GM21390 (cell line): ENCODE measurements at regions not wholly inside any gene's neighbourhood (a gene's known extent, or its start where the extent isn't known, plus 50 kb on each side); places are given as distances from the start of the nearest gene placed in this dataset.

Experiments used
- ATAC-seq: cut with Tn5 transposase; IDR thresholded peaks from one replicate; pipeline ENCODE4 v1.9.1; 2021; ENCODE audit not compliant: unreplicated experiment

- no peak for ATAC-seq
Observed at GRCh38 chr22:27213294-27213693, 555.9 kb downstream of the MIAT start.

DNA sequence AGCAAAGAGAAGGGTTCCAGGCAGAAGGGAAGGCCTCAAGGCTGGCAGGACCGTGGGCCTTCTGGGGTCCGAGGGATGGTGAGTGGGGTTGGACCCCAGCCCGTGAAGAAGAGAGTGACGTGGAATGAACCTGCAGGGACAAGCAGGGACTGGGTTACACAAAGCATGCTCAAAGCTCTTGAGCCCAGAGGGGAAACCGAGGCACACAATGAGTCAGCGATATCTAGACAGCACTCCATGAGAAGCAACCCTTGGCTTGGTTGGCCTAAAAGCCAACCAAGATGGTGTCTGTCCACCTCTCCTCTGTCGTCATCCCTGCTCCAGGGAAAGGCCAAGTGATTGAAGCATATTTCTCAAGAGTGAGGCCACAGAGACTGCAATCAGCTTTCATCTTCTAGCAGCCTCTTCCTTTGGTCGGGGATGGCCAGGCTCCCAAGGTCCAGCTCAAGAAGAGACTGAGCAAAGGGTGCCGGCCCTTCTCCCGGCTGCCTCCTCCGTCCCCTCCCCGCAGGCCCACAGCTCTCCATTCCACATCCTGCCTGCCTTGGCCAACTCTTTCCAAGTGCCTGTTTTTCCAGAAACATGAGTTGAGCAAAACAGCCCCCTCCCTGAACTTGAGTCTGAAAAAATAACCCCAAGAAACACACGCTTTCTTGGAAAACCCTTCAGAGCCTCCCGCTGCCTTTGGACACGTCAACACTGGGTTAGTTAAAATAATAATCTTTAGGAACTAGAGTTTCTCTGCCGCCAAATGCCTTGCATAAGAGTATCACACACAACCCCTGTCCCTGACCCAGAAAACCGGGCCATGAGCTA is 556.6 kb downstream of the MIAT start:
- no peak for ATAC-seq

DNA sequence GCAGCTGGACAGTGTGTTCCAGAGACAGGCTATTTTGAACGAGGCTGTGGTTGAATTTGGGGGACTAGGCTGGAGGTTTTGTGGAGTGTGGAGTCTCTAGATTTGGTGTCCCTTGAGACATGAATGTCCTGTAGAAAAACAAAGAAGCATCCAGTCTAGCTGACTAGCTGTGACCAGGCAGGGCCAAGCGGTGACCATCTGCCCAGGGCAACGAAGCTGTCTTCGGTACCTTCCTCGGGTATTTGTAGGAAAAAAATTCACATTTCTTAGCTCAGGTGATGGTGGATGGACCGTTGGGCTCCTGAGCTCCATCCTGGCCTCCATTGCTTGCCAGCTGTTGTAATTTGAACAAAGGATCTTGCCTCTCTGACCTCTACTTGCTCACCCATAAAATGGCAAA is 557.3 kb downstream of the MIAT start:
- ATAC-seq: no peak

- ATAC-seq: no peak
Observed at GRCh38 chr22:27215871-27216270, 558.5 kb downstream of the MIAT start.

DNA sequence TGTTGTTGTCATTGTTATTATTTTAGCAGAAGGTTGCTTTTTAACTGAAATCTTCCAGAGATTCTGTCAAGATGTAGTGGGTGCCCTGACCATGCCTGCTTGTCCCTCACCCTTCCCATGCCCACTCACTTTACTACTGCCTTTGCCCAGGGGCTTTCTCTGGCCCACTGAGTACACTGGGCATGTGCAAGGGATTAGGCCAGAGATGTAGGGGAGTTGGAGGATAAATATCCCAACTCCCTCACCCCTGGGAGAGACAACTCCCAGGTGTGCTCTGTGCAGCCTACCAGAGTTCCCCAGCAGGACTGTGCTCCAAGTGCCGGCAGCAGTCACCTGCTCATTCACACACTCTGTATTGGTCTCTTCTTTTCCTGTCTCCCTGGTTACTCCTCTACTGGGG is 559.1 kb downstream of the MIAT start:
- no peak for ATAC-seq

DNA sequence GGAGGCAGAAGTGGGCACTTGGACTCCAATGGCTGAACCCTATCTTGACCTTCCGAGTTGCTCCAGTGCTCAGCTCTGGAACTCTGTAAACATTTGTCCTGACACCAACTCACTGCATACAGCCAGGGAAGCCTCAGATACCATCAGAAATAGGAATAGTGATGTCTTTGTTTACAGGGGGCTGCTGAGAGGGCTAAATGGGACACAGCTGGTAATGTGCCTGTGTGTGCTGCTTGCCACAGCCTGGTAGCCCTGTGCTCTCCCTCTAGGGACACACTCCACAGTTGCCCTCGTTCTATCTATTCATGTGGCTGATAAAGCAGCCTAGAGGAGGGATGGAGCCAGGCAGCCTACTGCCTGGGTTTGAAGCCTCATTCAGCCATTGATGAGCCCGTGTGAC is 559.8 kb downstream of the MIAT start:
- no peak for ATAC-seq

GRCh38 chr22:27218012-27218920 is 560.9 kb downstream of the MIAT start:
- ATAC-seq: no peak

- ATAC-seq: no peak
Observed at GRCh38 chr22:27219036-27219435, 561.6 kb downstream of the MIAT start.

GRCh38 chr22:27220339-27220738 is 563.0 kb downstream of the MIAT start:
- ATAC-seq: no peak

GRCh38 chr22:27222178-27222577 is 564.8 kb downstream of the MIAT start:
- ATAC-seq: no peak

- no peak for ATAC-seq
Observed at GRCh38 chr22:27223317-27224177, 566.2 kb downstream of the MIAT start.

DNA sequence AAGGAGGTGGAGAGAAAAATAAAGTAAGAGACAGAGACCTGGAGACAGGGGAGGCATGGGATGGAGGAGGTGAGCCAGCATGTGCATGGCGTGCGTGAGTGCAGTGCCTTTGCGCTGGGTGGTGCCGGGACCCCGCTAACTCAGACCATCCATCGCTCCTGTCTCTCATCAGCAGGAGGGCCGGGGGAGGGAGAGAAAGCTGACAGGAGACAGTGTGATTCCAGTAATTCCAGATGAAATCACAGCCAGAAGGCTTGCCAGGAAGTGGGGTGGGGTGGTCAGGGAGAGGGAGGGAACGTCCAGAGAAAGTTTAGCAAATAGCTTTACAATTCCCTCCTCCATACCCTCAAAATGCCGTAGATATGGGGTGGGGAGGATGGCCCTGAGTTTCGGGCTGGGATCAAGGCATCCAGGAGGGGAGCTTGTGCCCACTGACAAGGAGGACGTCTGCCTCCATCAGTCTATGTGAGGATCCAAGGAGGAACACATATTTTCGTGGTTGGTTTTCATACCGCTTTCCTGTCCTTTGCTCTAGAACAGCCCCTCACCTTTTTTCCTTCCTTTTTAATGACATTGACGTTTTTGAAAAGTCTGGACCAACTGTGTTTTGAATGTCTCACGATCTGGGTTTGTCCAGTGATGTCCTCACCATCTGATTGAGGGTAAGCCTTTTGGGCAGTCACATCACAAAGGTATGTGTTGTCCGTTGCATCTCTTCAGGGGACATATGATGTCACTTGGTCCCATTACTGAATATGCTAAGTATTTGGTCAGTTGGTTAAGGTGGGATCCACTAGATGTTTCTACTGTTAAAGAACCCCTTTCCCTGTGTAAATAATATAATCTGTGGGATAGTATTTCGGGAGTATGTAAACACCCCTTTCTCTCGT is 567.3 kb downstream of the MIAT start:
- ATAC-seq: no peak

- ATAC-seq: no peak
Observed at GRCh38 chr22:27226666-27227065, 569.3 kb downstream of the MIAT start.

DNA sequence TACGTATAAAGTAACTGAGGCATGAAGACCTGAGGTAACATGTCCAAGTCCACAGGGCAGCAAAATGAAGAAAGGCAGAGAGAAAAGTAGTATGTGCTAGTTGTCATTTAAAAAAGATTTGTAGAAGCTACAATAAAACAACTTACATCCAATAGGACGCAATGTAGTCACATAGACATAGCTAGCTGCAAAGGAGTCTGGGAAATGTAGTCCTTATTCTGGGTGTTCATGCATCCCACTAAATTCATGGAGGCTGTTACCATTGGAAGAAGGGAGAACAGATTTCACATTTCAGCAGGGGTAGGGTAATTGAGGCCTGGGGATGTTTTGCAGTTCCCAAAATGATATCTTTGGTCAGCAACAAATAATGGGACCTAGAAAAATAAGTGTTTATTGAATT is 571.4 kb downstream of the MIAT start:
- no peak for ATAC-seq

GRCh38 chr22:27230189-27230588 is 571.4 kb downstream of the MN1 start:
- no peak for ATAC-seq

GRCh38 chr22:27231266-27231665 is 570.3 kb downstream of the MN1 start:
- no peak for ATAC-seq

GRCh38 chr22:27232077-27232476 is 569.5 kb downstream of the MN1 start:
- ATAC-seq: no peak

- no peak for ATAC-seq
Observed at GRCh38 chr22:27237080-27237741, 564.3 kb downstream of the MN1 start.

DNA sequence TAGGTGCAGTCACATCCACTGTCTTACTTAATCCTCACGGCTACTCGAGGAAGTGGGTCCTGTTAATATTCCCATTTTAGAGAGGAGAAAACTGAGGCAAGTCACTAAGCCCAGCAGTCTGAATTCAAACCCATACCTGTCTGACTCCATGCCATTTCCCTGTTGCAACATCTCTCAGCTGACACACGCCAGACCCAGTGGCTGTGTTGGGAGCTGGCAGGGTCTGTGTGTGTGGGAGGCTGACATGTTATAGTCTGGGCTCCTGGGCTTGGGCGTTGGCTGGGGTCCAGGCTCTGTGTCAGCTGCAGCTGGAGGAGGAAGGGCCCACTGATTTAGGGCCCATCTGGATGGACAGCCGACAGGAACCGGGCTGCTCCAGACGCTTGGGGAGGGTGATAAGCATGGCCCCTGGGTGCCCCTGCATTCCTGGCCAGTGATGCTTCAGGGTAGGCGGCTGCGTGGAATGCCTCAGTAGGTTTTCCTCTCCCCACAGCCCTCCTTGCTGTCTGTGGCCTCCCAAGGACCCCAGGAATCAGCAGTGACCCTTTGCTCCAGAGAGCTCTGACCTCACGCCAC is 562.5 kb downstream of the MN1 start:
- no peak for ATAC-seq
